Mucosa of rectum (tissue), 2 donors: ENCODE measurements at regions not wholly inside any gene's neighbourhood (a gene's known extent, or its start where the extent isn't known, plus 50 kb on each side); places are given as distances from the start of the nearest gene placed in this dataset.

ENCODE experiments used
- H3K27ac ChIP-seq, 2 donors: one replicate each; pipeline ENCODE4 v1.7.0; 2013; ENCODE audit warnings: inconsistent platforms in 2 of 2, low read depth in 2 of 2, low read length in 2 of 2
- H3K27me3 ChIP-seq, 2 donors: one replicate each; pipeline ENCODE4 v1.7.0; 2013; ENCODE audit warnings: low read length in 2 of 2; ENCODE audit not compliant: control insufficient read depth in 2 of 2, insufficient read depth in 2 of 2
- H3K36me3 ChIP-seq, 2 donors: one replicate each; pipeline ENCODE4 v1.7.0; 2013; ENCODE audit warnings: low read length in 2 of 2; ENCODE audit not compliant: control insufficient read depth in 2 of 2, insufficient read depth in 2 of 2
- H3K4me1 ChIP-seq, 2 donors: one replicate each; pipeline ENCODE4 v1.7.0; 2013; ENCODE audit warnings: low read length in 2 of 2, mild to moderate bottlenecking in 1 of 2; ENCODE audit not compliant: control insufficient read depth in 2 of 2, insufficient read depth in 2 of 2
- H3K4me3 ChIP-seq, 2 donors: one replicate each; pipeline ENCODE4 v1.7.0; 2013; ENCODE audit warnings: low read length in 2 of 2
- H3K9ac ChIP-seq, 2 donors: one replicate each; pipeline ENCODE4 v1.7.0; 2013; ENCODE audit warnings: low read length in 2 of 2, low read depth in 1 of 2, mild to moderate bottlenecking in 1 of 2
- H3K9me3 ChIP-seq, 2 donors: one replicate each; pipeline ENCODE4 v1.7.0; 2013; ENCODE audit warnings: low read length in 2 of 2; ENCODE audit not compliant: control insufficient read depth in 2 of 2
- donor health status: healthy.
- donor health status: Normal muscosa, but diverticular disease.

DNA sequence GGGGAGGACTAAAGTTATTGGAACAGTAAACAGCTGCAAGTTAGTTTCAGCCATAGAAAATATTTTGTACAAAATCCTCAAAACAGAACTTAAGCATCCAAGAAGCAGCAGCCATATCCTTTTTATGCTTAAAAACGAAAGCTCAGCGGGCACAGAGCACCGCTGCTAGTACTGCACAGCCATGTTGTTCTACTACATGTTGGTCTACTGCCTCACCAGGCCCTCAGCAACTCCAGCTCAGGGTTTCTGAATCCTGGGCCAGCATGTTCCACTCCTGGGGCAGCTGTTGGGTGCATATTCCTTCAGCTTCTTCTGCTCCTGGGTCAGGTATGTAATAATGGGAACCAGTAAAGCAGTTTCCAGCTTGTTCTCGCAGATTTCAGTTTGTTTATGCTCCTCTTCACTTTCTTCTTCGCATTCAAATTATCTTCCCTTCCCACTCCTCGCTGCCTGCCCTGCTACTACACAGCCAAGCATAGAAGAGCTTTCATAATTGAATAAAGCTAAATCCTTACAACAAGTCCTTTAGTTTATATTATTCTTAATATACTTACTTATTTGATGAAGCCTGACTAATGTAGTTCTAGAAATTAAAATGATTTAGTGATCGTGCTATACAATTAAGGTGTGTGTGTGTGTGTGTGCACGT lies 820.5 kb upstream of the ATXN8OS start:
- H3K27me3 ChIP-seq = no peaks in the 10 kb centered on the region
- H3K4me1 ChIP-seq = no peaks in the 10 kb centered on the region
- no peak overlapping the region for H3K4me3 ChIP-seq
- H3K36me3 ChIP-seq = no peaks in the 10 kb centered on the region
- H3K9me3 ChIP-seq = no peaks in the 10 kb centered on the region
- no peak overlapping the region for H3K9ac ChIP-seq
- no peak overlapping the region for H3K27ac ChIP-seq

- no peak overlapping the region for H3K9ac ChIP-seq
- H3K4me3 ChIP-seq = no peak overlapping the region
- H3K27ac ChIP-seq = no peak overlapping the region
- H3K9me3 ChIP-seq = no peaks in the 10 kb centered on the region
- H3K27me3 ChIP-seq = no peaks in the 10 kb centered on the region
- no peaks in the 10 kb centered on the region for H3K4me1 ChIP-seq
- H3K36me3 ChIP-seq = no peaks in the 10 kb centered on the region
Measured at GRCh38 chr13:69283837-69284236, 823.8 kb upstream of the ATXN8OS start.

- H3K27me3 ChIP-seq = no peaks in the 10 kb centered on the region
- no peaks in the 10 kb centered on the region for H3K9me3 ChIP-seq
- H3K4me3 ChIP-seq = no peak overlapping the region
- H3K9ac ChIP-seq = no peak overlapping the region
- no peaks in the 10 kb centered on the region for H3K4me1 ChIP-seq
- H3K27ac ChIP-seq = no peak overlapping the region
- H3K36me3 ChIP-seq = no peaks in the 10 kb centered on the region
Measured at GRCh38 chr13:69283301-69283700, 824.3 kb upstream of the ATXN8OS start.

GRCh38 chr13:69280399-69280798 lies 827.2 kb upstream of the ATXN8OS start:
- Histone ChIP-seq H3K36me3 (no peaks in the 10 kb centered on the region), H3K27ac (no peak overlapping the region), H3K9ac (no peak overlapping the region), H3K4me3 (no peak overlapping the region), H3K27me3 (no peaks in the 10 kb centered on the region), H3K4me1 (no peaks in the 10 kb centered on the region), H3K9me3 (no peaks in the 10 kb centered on the region)

GRCh38 chr13:69279213-69279612 lies 828.4 kb upstream of the ATXN8OS start:
- Histone ChIP-seq H3K27me3 (no peaks in the 10 kb centered on the region), H3K4me3 (no peak overlapping the region), H3K36me3 (no peaks in the 10 kb centered on the region), H3K27ac (no peak overlapping the region), H3K4me1 (no peaks in the 10 kb centered on the region), H3K9ac (no peak overlapping the region), H3K9me3 (no peaks in the 10 kb centered on the region)

DNA sequence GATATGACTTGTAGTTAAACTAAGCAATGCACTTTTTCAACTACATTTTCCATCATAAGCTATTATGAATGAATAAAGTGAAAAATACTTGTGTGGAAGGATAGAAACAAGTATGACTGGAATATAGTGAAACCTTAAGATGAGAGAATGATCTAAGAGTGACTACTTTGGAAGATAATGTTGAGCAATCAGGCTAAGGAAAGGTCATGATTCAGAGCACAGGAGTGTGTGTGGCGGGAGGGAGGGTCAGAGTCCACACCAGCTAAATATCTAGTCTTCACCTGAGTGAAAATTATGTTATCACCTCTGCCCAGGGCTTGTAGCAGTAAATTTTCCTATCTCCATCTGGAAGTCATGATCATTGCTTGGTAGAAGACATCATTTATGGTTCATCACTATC lies 833.4 kb upstream of the ATXN8OS start:
- H3K9me3 ChIP-seq = no peaks in the 10 kb centered on the region
- no peak overlapping the region for H3K27ac ChIP-seq
- no peaks in the 10 kb centered on the region for H3K36me3 ChIP-seq
- no peaks in the 10 kb centered on the region for H3K4me1 ChIP-seq
- H3K27me3 ChIP-seq = no peaks in the 10 kb centered on the region
- H3K9ac ChIP-seq = no peak overlapping the region
- H3K4me3 ChIP-seq = no peak overlapping the region

- no peaks in the 10 kb centered on the region for H3K4me1 ChIP-seq
- no peaks in the 10 kb centered on the region for H3K27me3 ChIP-seq
- H3K9me3 ChIP-seq = no peaks in the 10 kb centered on the region
- H3K4me3 ChIP-seq = no peak overlapping the region
- no peaks in the 10 kb centered on the region for H3K36me3 ChIP-seq
- H3K27ac ChIP-seq = no peak overlapping the region
- H3K9ac ChIP-seq = no peak overlapping the region
Measured at GRCh38 chr13:69264362-69265334, 843.0 kb upstream of the ATXN8OS start.

GRCh38 chr13:69243366-69243765 lies 864.3 kb upstream of the ATXN8OS start:
- no peak overlapping the region for H3K27ac ChIP-seq
- no peak overlapping the region for H3K9ac ChIP-seq
- H3K9me3 ChIP-seq = no peaks in the 10 kb centered on the region
- H3K4me1 ChIP-seq = no peaks in the 10 kb centered on the region
- H3K27me3 ChIP-seq = no peaks in the 10 kb centered on the region
- H3K4me3 ChIP-seq = no peak overlapping the region
- H3K36me3 ChIP-seq = no peaks in the 10 kb centered on the region

DNA sequence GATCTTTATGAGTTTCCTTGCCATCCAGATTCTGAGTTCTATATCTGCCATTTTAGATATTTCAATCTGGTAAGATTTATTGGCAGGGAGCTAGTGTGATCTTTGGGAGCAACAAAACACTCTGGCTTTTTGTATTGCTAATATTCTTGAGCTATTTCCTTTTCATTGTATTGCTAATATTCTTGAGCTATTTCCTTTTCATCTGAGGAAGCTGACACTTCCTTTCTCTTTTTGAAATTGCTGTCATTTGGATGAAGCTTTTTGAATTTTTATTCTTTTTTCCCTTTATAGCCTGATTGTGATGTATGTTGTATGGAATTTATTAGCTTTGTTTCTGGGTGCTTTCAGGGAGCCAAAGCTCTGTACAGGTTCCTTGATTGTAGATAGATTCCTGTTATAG lies 873.5 kb upstream of the ATXN8OS start:
- no peak overlapping the region for H3K4me3 ChIP-seq
- H3K27me3 ChIP-seq = no peaks in the 10 kb centered on the region
- H3K9me3 ChIP-seq = peaks cover 0 to 2% of the 10 kb centered on the region in 2 donors
- H3K27ac ChIP-seq = no peak overlapping the region
- H3K9ac ChIP-seq = no peak overlapping the region
- no peaks in the 10 kb centered on the region for H3K4me1 ChIP-seq
- H3K36me3 ChIP-seq = no peaks in the 10 kb centered on the region

- Histone ChIP-seq H3K9me3 (no peaks in the 10 kb centered on the region), H3K36me3 (no peaks in the 10 kb centered on the region), H3K27me3 (no peaks in the 10 kb centered on the region), H3K9ac (no peak overlapping the region), H3K4me3 (no peak overlapping the region), H3K27ac (no peak overlapping the region), H3K4me1 (no peaks in the 10 kb centered on the region)
Measured at GRCh38 chr13:69226427-69226826, 881.2 kb upstream of the ATXN8OS start.
